H9 (cell line): ENCODE measurements at regions not wholly inside any gene's neighbourhood (a gene's known extent, or its start where the extent isn't known, plus 50 kb on each side); places are given as distances from the start of the nearest gene placed in this dataset.
"Not testable (repeated sequence)": the region's sequence is repeated elsewhere in the genome, so short reads cannot be mapped to it uniquely, and the experiment has no call there.

ENCODE experiments used
- DNase-seq: peaks from one replicate; pipeline ENCODE4 v3.0.0-alpha.2; 2017
- H2AFZ ChIP-seq: one replicate; pipeline ENCODE4 v1.6.1; 2013; ENCODE audit warnings: mild to moderate bottlenecking, low read length, control low read depth, moderate library complexity
- H2AK5ac ChIP-seq: 2 replicates; pipeline ENCODE4 v1.6.1; 2013; ENCODE audit warnings: low read length, control low read depth, mixed read lengths; ENCODE audit not compliant: insufficient read length
- H2BK120ac ChIP-seq: one replicate; pipeline ENCODE4 v1.6.1; 2013; ENCODE audit warnings: low read depth, mild to moderate bottlenecking, low read length, control low read depth, inconsistent platforms; ENCODE audit not compliant: poor library complexity, severe bottlenecking
- H2BK12ac ChIP-seq: 2 replicates; pipeline ENCODE4 v1.6.1; 2013; ENCODE audit warnings: low read length, control low read depth, mixed read lengths, low read depth; ENCODE audit not compliant: insufficient read length
- H2BK15ac ChIP-seq: 2 replicates; pipeline ENCODE4 v1.6.1; 2013; ENCODE audit warnings: low read depth, low read length, control low read depth
- H2BK20ac ChIP-seq: one replicate; pipeline ENCODE4 v1.6.1; 2013; ENCODE audit warnings: low read depth, mild to moderate bottlenecking, low read length, control low read depth, inconsistent platforms; ENCODE audit not compliant: poor library complexity, severe bottlenecking
- H2BK5ac ChIP-seq: 2 replicates; pipeline ENCODE4 v1.6.1; 2013; ENCODE audit warnings: low read length, control low read depth, mixed read lengths; ENCODE audit not compliant: insufficient read length
- H3K14ac ChIP-seq: 2 replicates; pipeline ENCODE4 v1.6.1; 2013; ENCODE audit warnings: low read length, control low read depth; ENCODE audit not compliant: insufficient read depth
- H3K18ac ChIP-seq: 2 replicates; pipeline ENCODE4 v1.6.1; 2013; ENCODE audit warnings: low read depth, mild to moderate bottlenecking, mixed read lengths, low read length, control low read depth; ENCODE audit not compliant: insufficient read length
- H3K23ac ChIP-seq: 2 replicates; pipeline ENCODE4 v1.6.1; 2013; ENCODE audit warnings: low read length, control low read depth, mixed read lengths, low read depth; ENCODE audit not compliant: insufficient read length
- H3K23me2 ChIP-seq: 2 replicates; pipeline ENCODE4 v1.6.1; 2013; ENCODE audit warnings: low read depth, mild to moderate bottlenecking, mixed read lengths, low read length, control low read depth; ENCODE audit not compliant: insufficient read length, poor library complexity, severe bottlenecking
- H3K27ac ChIP-seq: 2 replicates; pipeline ENCODE4 v1.5.1; 2013; ENCODE audit warnings: low read length, control low read depth, mixed read lengths, low read depth; ENCODE audit not compliant: insufficient read length
- H3K27me3 ChIP-seq: 2 replicates; pipeline ENCODE4 v1.6.1; 2013; ENCODE audit warnings: low read length, control low read depth, inconsistent platforms; ENCODE audit not compliant: insufficient read depth
- H3K4ac ChIP-seq: 2 replicates; pipeline ENCODE4 v1.6.1; 2013; ENCODE audit warnings: low read depth, mild to moderate bottlenecking, control low read depth, inconsistent platforms, low read length, moderate library complexity
- H3K4me1 ChIP-seq: 2 replicates; pipeline ENCODE4 v1.6.1; 2013; ENCODE audit warnings: low read length, control low read depth, inconsistent platforms; ENCODE audit not compliant: insufficient read depth
- H3K4me2 ChIP-seq: 2 replicates; pipeline ENCODE4 v1.6.1; 2013; ENCODE audit warnings: low read length, control low read depth, mixed read lengths; ENCODE audit not compliant: insufficient read length, insufficient read depth
- H3K56ac ChIP-seq: 2 replicates; pipeline ENCODE4 v1.6.1; 2013; ENCODE audit warnings: low read depth, mild to moderate bottlenecking, mixed read lengths, low read length, control low read depth; ENCODE audit not compliant: insufficient read length
- H3K79me1 ChIP-seq: 2 replicates; pipeline ENCODE4 v1.6.1; 2013; ENCODE audit warnings: low read depth, mild to moderate bottlenecking, moderate library complexity, low read length, control low read depth, inconsistent platforms; ENCODE audit not compliant: insufficient read depth, poor library complexity, severe bottlenecking
- H3K79me2 ChIP-seq: 2 replicates; pipeline ENCODE4 v1.6.1; 2013; ENCODE audit warnings: low read length, control low read depth, inconsistent platforms; ENCODE audit not compliant: insufficient read depth
- H3K9ac ChIP-seq: 2 replicates; pipeline ENCODE4 v1.6.1; 2013; ENCODE audit warnings: low read length, control low read depth, mixed read lengths; ENCODE audit not compliant: insufficient read length; ENCODE audit errors: extremely low read depth
- H3K9me3 ChIP-seq: one replicate; pipeline ENCODE4 v1.6.1; 2013; ENCODE audit warnings: low read depth, low read length, inconsistent platforms; ENCODE audit not compliant: control insufficient read depth
- H3T11ph ChIP-seq: one replicate; pipeline ENCODE4 v1.6.1; 2013; ENCODE audit warnings: mild to moderate bottlenecking, low read length, control low read depth, inconsistent platforms
- H4K20me1 ChIP-seq: one replicate; pipeline ENCODE4 v1.6.1; 2013; ENCODE audit not compliant: control insufficient read depth, insufficient read length, insufficient read depth
- H4K5ac ChIP-seq: 2 replicates; pipeline ENCODE4 v1.6.1; 2013; ENCODE audit warnings: low read depth, mild to moderate bottlenecking, mixed read lengths, low read length, control low read depth; ENCODE audit not compliant: insufficient read length
- H4K8ac ChIP-seq: replicated peaks from 2 replicates; pipeline ENCODE4 v1.6.1; 2013; ENCODE audit warnings: low read length, control low read depth, mixed read lengths, low read depth; ENCODE audit not compliant: insufficient read length
- H4K91ac ChIP-seq: 2 replicates; pipeline ENCODE4 v1.6.1; 2013; ENCODE audit warnings: low read depth, mild to moderate bottlenecking, moderate library complexity, mixed read lengths, low read length, control low read depth; ENCODE audit not compliant: insufficient read length
- H3K27ac Mint-ChIP-seq, 3 experiments: 2 replicates in 2 of 3; 3 replicates in 1 of 3; pipeline ENCODE4 v1.8.0; 2020 to 2021; ENCODE audit warnings: mixed read lengths in 3 of 3, mild to moderate bottlenecking in 1 of 3, moderate library complexity in 1 of 3
- H3K27me3 Mint-ChIP-seq: 2 replicates; pipeline ENCODE4 v1.8.0; 2021; ENCODE audit warnings: low read depth, mild to moderate bottlenecking, moderate library complexity, mixed read lengths
- H3K36me3 Mint-ChIP-seq, 3 experiments: 2 replicates in 2 of 3; 3 replicates in 1 of 3; pipeline ENCODE4 v1.8.0; 2020 to 2021; ENCODE audit warnings: low read depth in 3 of 3, mixed read lengths in 3 of 3; ENCODE audit not compliant: insufficient read depth in 1 of 3
- H3K4me1 Mint-ChIP-seq, 2 experiments: 2 replicates each; pipeline ENCODE4 v1.8.0; 2020; ENCODE audit warnings: mixed read lengths in 2 of 2
- H3K4me3 Mint-ChIP-seq, 2 experiments: 2 replicates in 1 of 2; 3 replicates in 1 of 2; pipeline ENCODE4 v1.8.0; 2020 to 2021; ENCODE audit warnings: mild to moderate bottlenecking in 2 of 2, mixed read lengths in 2 of 2, moderate library complexity in 1 of 2
- H3K9me3 Mint-ChIP-seq, 2 experiments: 2 replicates in 1 of 2; 3 replicates in 1 of 2; pipeline ENCODE4 v1.8.0; 2020; ENCODE audit warnings: mild to moderate bottlenecking in 2 of 2, mixed read lengths in 2 of 2, moderate library complexity in 1 of 2
- WGBS: extraction: QIAGEN DNeasy Blood & Tissue Kit; methylation state at CpG from one replicate; pipeline ENCODE4 v1.1.7; 2013; ENCODE audit warnings: missing lambda C conversion rate, low lambda C conversion rate, mixed read lengths; ENCODE audit not compliant: insufficient read length; ENCODE audit errors: extremely low coverage; 5-methylcytosine and 5-hydroxymethylcytosine counted together
- TF ChIP-seq, protein P1 (sequence below): fragments of 200-600 bp; sonication (generic); conservative IDR thresholded peaks from 3 replicates; pipeline ENCODE4 v1.8.0; 2021; ENCODE audit warnings: antibody characterized with exemption, mild to moderate bottlenecking

DNA sequence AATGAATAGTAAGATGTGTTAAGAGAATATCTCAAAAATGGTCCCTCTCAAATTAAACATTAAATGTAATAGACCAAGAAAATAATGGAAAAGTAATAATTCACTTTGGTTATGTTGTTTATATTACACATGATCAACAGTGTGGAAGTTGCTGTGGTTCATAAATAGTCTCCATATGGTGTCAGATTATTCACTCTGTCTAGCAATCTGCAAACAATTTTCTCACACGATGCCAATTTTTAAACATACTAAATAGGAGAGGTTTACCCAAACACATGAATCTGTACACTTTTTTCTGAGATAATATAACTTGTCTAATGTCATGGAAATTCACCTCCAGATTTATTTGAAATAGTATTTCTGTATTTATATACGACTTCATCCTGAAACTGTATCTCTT, 217.4 kb upstream of the FBXL7 start:
- Mint-ChIP-seq H3K27me3 (no peaks in the 10 kb centered on the region), H3K36me3 (no peaks in the 10 kb centered on the region), H3K27ac (no peak overlapping the region), H3K4me1 (no peaks in the 10 kb centered on the region), H3K4me3 (no peak overlapping the region), H3K9me3 (peaks cover 0 to 5% of the 10 kb centered on the region in 2 experiments; a peak in 2 of 5 replicates)
- Histone ChIP-seq H2BK120ac (no peak overlapping the region), H2BK12ac (no peak overlapping the region), H3K79me1 (no peaks in the 10 kb centered on the region), H4K8ac (no peak overlapping the region), H4K5ac (no peak overlapping the region), H3K79me2 (no peaks in the 10 kb centered on the region), H3K4me1 (no peaks in the 10 kb centered on the region), H2BK15ac (no peak overlapping the region), H3K4ac (no peak overlapping the region), H3K4me2 (no peak overlapping the region), H3K23ac (no peak overlapping the region), H3K27ac (no peak overlapping the region), H2BK5ac (no peak overlapping the region), H2AK5ac (no peak overlapping the region), H3K27me3 (no peaks in the 10 kb centered on the region), H3K9ac (no peak overlapping the region), H3K18ac (no peak overlapping the region), H4K20me1 (no peaks in the 10 kb centered on the region), H4K91ac (no peak overlapping the region), H3T11ph (no peak overlapping the region), H3K23me2 (no peaks in the 10 kb centered on the region), H3K9me3 (no peaks in the 10 kb centered on the region), H2BK20ac (no peak overlapping the region), H3K56ac (no peak overlapping the region), H2AFZ (no peak overlapping the region), H3K14ac (no peak overlapping the region)
- WGBS, result no CpG with 5 or more reads among the region's 2 CpGs
- TF ChIP-seq, protein P1, sequence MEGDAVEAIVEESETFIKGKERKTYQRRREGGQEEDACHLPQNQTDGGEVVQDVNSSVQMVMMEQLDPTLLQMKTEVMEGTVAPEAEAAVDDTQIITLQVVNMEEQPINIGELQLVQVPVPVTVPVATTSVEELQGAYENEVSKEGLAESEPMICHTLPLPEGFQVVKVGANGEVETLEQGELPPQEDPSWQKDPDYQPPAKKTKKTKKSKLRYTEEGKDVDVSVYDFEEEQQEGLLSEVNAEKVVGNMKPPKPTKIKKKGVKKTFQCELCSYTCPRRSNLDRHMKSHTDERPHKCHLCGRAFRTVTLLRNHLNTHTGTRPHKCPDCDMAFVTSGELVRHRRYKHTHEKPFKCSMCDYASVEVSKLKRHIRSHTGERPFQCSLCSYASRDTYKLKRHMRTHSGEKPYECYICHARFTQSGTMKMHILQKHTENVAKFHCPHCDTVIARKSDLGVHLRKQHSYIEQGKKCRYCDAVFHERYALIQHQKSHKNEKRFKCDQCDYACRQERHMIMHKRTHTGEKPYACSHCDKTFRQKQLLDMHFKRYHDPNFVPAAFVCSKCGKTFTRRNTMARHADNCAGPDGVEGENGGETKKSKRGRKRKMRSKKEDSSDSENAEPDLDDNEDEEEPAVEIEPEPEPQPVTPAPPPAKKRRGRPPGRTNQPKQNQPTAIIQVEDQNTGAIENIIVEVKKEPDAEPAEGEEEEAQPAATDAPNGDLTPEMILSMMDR, result no peak
- DNase-seq, result no peak

DNA sequence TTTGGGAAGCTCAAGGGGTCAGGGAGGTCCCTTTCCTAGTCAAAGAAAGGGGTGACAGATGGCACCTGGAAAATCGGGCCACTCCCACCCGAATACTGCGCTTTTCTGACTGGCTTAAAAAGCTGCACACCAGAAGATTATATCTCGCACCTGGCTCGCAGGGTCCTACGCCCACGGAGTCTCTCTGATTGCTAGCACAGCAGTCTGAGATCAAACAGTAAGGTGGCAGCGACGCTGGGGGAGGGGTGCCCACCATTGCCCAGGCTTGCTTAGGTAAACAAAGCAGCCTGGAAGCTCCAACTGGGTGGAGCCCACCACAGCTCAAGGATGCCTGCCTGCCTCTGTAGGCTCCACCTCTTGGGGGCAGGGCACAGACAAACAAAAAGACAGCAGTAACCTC, 228.4 kb upstream of the FBXL7 start:
- Mint-ChIP-seq H3K4me1 (peaks cover 11 to 12% of the 10 kb centered on the region in 2 experiments), H3K4me3 (peak overlapping the region in 1 of 2 experiments; percentile 34; a peak in 2 of 5 replicates), H3K27me3 (peaks cover 13% of the 10 kb centered on the region; the same call in 1 of the 2 replicates)
- H4K91ac ChIP-seq, H3K27ac Mint-ChIP-seq, H3K9me3 Mint-ChIP-seq, DNase-seq, H3K4ac ChIP-seq, H3K27ac ChIP-seq, H3K79me1 ChIP-seq, H4K8ac ChIP-seq, H2AFZ ChIP-seq, H3K36me3 Mint-ChIP-seq, H2BK20ac ChIP-seq, H2AK5ac ChIP-seq, H3K4me2 ChIP-seq, H3K14ac ChIP-seq, H2BK5ac ChIP-seq, H3K9ac ChIP-seq, H2BK120ac ChIP-seq, H3K18ac ChIP-seq, H4K20me1 ChIP-seq, H3K9me3 ChIP-seq, H4K5ac ChIP-seq, H3K56ac ChIP-seq, H3K27me3 ChIP-seq, H3K23ac ChIP-seq, H3T11ph ChIP-seq, H2BK12ac ChIP-seq, H3K79me2 ChIP-seq, H2BK15ac ChIP-seq, H3K23me2 ChIP-seq, H3K4me1 ChIP-seq: not testable (repeated sequence)
- no CpG with 5 or more reads among the region's 9 CpGs for WGBS
